Type B pancreatic cell (in vitro differentiated cells): ENCODE measurements at regions not wholly inside any gene's neighbourhood (a gene's known extent, or its start where the extent isn't known, plus 50 kb on each side); places are given as distances from the start of the nearest gene placed in this dataset.
"Not testable (repeated sequence)": the region's sequence is repeated elsewhere in the genome, so short reads cannot be mapped to it uniquely, and the experiment has no call there.

Experiments used
- DNase-seq: peaks from one replicate; pipeline ENCODE4 v3.0.0; 2021; ENCODE audit warnings: mixed read lengths; ENCODE audit not compliant: unreplicated experiment; ENCODE audit errors: extremely low spot score
- H3K27ac Mint-ChIP-seq: 2 replicates; pipeline ENCODE4 v1.8.0; 2021; ENCODE audit warnings: mild to moderate bottlenecking, mixed read lengths
- H3K27me3 Mint-ChIP-seq: 2 replicates; pipeline ENCODE4 v1.8.0; 2021; ENCODE audit warnings: mixed read lengths
- H3K36me3 Mint-ChIP-seq: 2 replicates; pipeline ENCODE4 v1.8.0; 2021; ENCODE audit warnings: mixed read lengths
- H3K4me1 Mint-ChIP-seq: one replicate; pipeline ENCODE4 v1.8.0; 2021; ENCODE audit warnings: mixed read lengths; ENCODE audit not compliant: unreplicated experiment
- H3K4me3 Mint-ChIP-seq: 2 replicates; pipeline ENCODE4 v1.8.0; 2021; ENCODE audit warnings: mild to moderate bottlenecking, mixed read lengths
- H3K9me3 Mint-ChIP-seq: 2 replicates; pipeline ENCODE4 v1.8.0; 2021; ENCODE audit warnings: mixed read lengths
- CTCF ChIP-seq: fragments of 200-600 bp; sonication (generic); conservative IDR thresholded peaks from 2 replicates; pipeline ENCODE4 v1.5.0; 2021; ENCODE audit warnings: antibody characterized with exemption, mild to moderate bottlenecking

- no peaks in the 10 kb centered on the region for H3K9me3 Mint-ChIP-seq
- H3K27me3 Mint-ChIP-seq, result peaks cover 14% of the 10 kb centered on the region
- TF ChIP-seq CTCF, result no peak
- H3K4me1 Mint-ChIP-seq, result peaks cover 5% of the 10 kb centered on the region
- DNase-seq, result no peak
- no peaks in the 10 kb centered on the region for H3K36me3 Mint-ChIP-seq
- H3K27ac Mint-ChIP-seq, result no peak overlapping the region
- no peak overlapping the region for H3K4me3 Mint-ChIP-seq
These were observed 73.2 kb downstream of the ZIC4 start for GRCh38 chr3:147333098-147333497.

- Mint-ChIP-seq H3K4me3 (no peak overlapping the region), H3K27me3 (no peaks in the 10 kb centered on the region), H3K4me1 (no peaks in the 10 kb centered on the region), H3K36me3 (no peaks in the 10 kb centered on the region), H3K27ac (no peak overlapping the region), H3K9me3 (no peaks in the 10 kb centered on the region)
- no peak for TF ChIP-seq CTCF
- no peak for DNase-seq
These were observed 77.6 kb downstream of the ZIC4 start for GRCh38 chr3:147328711-147329110.

GRCh38 chr3:147324356-147324755 lies 82.0 kb downstream of the ZIC4 start:
- Mint-ChIP-seq H3K27me3 (no peaks in the 10 kb centered on the region), H3K36me3 (no peaks in the 10 kb centered on the region), H3K27ac (no peak overlapping the region), H3K4me1 (peaks cover 4% of the 10 kb centered on the region), H3K4me3 (no peak overlapping the region), H3K9me3 (no peaks in the 10 kb centered on the region)
- DNase-seq, result no peak
- no peak for TF ChIP-seq CTCF

GRCh38 chr3:147318900-147319299 lies 87.4 kb downstream of the ZIC4 start:
- no peaks in the 10 kb centered on the region for H3K27me3 Mint-ChIP-seq
- H3K4me3 Mint-ChIP-seq, result no peak overlapping the region
- DNase-seq, result no peak
- peaks cover 4% of the 10 kb centered on the region for H3K4me1 Mint-ChIP-seq
- no peak for TF ChIP-seq CTCF
- H3K9me3 Mint-ChIP-seq, result no peaks in the 10 kb centered on the region
- no peaks in the 10 kb centered on the region for H3K36me3 Mint-ChIP-seq
- no peak overlapping the region for H3K27ac Mint-ChIP-seq

- not testable (repeated sequence) for H3K4me3 Mint-ChIP-seq, H3K27ac Mint-ChIP-seq, H3K36me3 Mint-ChIP-seq, H3K4me1 Mint-ChIP-seq, DNase-seq, H3K27me3 Mint-ChIP-seq, H3K9me3 Mint-ChIP-seq
- peak; percentile 21 for TF ChIP-seq CTCF
These were observed 89.3 kb downstream of the ZIC4 start for GRCh38 chr3:147317080-147317479.

GRCh38 chr3:147313513-147313912 lies 92.8 kb downstream of the ZIC4 start:
- Mint-ChIP-seq H3K9me3 (no peaks in the 10 kb centered on the region), H3K4me1 (peaks cover 9% of the 10 kb centered on the region), H3K36me3 (peaks cover 2% of the 10 kb centered on the region), H3K27me3 (no peaks in the 10 kb centered on the region), H3K4me3 (no peak overlapping the region), H3K27ac (no peak overlapping the region)
- TF ChIP-seq CTCF, result no peak
- no peak for DNase-seq
